NCI-H128 (cell line): ENCODE measurements at regions not wholly inside any gene's neighbourhood (a gene's known extent, or its start where the extent isn't known, plus 50 kb on each side); places are given as distances from the start of the nearest gene placed in this dataset.

ENCODE experiments used
- DNase-seq: peaks from one replicate; lab custom pipeline; 2025; ENCODE audit not compliant: unreplicated experiment; lab: John Stamatoyannopoulos, UW

DNA sequence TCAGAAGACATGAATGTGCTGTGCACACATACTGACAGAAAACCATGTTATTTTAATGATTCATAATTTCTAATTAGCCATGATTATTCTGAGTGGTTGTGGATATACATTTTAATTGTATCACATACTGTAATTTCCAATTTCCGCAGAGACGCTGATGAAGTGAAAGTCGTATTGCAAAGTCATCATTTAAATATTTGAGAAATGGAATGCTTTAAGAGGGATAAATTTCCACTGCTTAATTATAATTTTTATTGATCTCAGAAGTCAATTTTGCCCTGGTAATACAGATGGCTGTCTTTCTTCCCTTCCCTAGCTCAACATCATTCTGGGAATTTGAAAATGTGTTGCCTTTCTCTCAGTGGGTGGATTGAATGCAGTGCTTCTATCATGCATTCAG is 819.3 kb downstream of the ROBO2 start:
- DNase-seq = no peak

DNA sequence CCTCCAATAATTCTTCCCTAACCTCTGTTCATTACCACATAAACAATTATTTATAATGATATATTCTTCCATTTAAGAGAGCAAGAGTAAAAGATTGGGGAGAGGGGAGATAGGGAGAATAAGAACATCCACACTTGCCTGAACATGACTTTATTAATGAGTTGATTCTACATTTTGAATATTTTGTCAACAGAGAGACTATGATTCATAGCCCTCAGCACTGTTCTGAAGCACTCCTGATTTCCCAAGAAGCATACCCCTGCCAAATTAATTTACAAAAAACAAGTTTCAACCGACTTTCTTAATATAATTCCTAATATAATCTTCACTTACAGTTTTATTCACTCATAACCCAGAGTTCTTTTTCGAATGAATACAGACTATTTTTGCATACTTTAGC is 828.8 kb downstream of the ROBO2 start:
- no peak for DNase-seq

DNA sequence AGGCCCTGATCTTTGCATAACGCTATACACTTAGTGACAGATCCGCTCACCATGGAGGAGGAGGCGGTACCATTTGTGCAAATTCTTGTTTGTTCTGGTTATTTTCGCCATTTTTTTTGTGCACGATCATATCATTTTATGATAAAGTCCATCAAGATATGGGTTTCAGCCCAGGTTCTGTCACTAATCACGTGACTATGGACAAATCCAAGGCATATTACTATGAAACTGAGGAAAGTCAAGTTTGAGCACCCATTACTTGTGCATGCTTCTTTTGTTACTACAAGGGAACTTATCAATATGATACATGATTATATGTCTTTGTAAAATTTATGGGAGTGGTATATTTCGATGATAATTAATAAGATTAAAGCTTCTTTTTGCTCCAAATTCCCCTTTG is 829.5 kb downstream of the ROBO2 start:
- DNase-seq = no peak

DNA sequence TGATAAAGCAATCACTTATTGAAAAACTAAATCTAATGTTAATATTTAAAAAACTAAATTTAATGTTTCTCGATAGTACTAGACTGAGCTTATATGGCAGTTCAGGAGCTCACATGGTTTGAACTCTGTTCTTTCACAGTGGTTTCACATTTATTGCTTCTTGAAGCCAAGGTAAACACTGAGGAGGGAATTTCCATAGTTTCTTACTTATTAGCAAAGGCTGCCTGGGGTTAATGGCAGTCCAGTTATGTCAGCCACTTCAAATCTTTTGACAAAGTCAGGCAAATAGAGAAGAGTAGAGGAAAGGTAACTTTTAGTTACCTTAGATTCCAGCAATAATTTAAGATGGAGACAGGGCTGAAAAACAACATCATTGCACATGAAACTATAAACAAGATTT is 831.5 kb downstream of the ROBO2 start:
- no peak for DNase-seq

DNA sequence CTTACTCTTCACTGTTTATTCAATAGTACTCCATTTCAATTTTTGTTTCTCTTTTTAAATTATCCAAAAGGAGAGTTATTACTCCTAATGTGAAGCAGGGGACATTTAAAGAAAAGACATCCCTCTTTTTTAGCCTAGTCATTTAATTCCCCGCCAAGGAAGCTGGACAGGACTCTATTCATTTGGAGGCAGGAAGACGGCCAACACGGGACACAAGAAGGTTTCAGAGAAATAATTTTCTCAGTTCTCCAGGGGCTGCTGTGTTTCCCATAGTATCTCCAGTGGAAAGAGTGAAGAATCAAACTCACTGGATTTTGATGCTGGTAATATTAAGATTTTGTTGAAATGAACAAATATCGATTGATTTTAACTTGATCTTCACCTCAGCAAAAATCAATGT is 833.7 kb downstream of the ROBO2 start:
- no peak for DNase-seq

DNA sequence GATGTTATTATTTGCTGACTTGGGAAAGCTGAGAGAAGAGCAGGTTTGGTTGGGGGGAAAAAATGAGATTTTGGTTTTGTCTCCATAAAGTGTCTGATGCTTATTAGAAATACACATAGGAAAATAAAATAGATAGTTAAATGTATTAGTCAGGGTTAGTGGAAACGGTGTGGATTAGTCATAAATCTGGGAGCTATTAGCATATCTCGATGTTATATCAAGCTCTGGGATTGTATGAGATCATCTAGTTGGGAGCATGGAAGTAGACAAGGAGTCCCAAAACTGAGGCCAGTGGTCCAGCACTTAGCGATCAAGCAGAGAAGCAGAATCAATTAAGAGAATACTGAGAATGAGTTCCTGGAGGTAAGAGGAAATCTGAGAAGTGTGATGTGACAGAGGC is 845.5 kb downstream of the ROBO2 start:
- no peak for DNase-seq

DNA sequence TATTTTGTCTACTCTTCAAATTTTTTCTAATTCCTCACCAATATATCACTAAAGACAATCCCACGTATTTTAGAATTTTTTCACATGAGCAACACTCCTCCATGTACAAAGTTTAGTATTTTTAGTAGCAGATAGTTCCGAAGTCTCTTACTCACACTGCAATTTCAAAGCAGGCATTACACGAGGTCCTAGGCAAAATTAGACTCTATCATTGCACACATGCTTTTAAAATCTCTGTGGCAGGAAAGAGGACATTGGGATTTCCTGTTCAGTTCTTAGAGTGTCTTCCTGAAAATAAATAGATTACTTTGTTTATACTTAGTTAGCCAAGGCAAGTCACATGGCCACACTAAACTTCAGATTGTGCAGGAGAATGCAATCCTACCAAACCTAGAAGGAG is 847.7 kb downstream of the ROBO2 start:
- DNase-seq = no peak

DNA sequence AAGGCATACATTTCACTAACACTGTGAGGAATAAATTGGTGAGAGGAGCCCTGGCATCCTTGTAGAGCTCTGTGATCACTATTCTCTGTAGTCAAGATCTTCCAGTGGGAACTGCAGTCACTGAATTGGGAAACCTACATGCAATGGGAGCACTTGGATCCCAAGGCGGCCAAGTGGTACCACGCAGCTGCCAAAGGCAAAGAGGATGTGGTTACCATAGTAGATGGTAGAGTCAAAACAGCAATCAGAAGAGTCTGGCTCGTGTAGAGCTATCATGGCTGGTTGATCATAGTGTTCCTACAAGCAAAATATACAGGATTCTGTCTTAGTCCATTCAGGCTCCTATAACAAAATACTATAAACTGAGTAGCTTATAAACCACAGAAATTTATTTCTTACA is 849.7 kb downstream of the ROBO2 start:
- DNase-seq = no peak

DNA sequence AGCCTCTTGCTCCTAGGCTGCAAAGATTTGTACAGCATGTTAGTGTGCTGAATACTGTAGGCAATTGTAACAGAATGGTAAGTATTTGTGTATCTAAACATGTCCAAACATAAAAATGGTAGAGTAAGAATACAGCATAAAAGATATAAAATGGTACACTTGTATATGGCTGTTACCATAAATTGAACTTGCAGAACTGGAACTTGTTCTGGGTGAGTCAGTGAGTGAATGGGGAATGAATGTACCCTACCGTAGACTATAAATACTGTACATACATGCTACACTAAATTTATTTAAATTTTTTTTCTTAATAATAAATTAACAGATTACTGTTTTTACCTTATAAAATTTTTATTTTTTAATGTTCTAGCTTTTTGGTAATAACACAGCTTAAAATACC is 858.7 kb downstream of the ROBO2 start:
- DNase-seq = no peak

DNA sequence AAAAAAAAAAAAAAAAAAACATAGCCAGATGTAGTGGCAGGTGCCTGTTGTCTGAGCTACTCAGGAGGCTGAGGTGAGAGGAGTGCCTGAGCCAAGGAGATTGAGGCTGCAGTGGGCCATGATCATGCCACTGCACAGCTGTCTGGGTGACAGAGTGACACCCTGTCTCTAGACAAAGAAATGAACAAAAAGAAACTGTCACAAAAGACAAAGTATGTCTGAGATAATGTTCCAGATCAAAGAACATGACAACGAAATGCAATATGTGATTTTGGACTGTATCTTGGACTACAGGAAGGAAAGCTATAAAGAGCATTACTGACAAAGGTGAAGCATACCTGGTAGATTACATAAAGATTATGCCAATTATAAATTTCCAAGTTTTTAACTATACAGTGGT is 862.8 kb downstream of the ROBO2 start:
- no peak for DNase-seq

DNA sequence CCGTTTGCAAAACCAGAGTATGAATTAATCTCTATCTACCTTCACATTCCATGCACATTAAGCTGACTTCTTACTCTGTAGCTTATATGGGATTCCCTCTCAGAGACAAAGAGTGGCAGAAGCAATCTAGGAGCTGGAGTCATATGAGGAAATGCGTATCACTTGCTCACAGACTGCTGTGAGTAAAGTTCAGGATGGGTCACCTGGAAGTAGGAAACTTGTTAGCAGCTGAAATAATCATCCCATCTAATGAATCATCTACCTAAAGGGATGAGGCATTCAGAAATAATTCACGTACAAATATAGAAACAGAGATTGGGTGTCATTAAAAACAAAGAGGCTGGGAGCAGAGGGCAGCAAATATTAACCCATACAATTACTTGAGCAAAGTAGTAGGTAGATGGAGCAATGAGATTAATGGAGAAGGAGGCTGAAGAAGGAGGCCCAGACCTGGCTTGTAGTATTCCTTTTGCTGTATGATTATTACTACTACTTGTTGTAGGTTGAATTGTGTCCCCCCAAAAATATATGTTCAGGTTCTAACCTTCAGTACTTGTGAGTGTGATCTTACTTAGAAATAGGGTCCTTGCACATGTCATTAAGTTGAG is 866.3 kb downstream of the ROBO2 start:
- no peak for DNase-seq

DNA sequence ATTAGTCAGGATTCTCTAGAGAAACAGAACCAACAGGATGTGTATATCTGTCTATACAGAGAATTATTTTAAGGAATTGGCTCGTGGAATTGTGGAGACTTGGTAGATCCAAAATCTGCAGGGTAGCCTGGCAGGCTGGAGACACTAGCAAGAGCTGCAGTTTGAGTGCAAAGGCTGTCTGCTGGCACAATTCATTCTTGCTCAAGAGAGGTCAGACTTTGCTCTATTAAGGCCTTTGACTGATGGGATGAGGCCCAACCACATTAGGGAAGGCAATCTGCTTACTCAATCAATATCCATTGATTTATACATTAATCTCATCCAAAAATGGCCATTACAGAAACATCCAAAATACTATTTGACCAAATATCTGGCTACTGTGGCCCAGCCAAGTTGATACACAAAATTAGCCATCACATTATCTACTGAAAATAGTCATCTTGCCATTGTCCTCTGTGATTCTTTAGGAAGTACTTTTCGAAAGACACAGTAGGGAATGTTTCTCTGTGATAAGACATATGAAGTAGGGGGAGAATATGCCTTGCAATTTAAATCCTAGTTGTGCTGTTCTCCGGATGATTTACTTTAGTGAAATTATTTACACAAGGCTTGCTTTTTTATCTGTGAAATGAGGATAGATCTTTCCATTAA is 873.8 kb downstream of the ROBO2 start:
- no peak for DNase-seq

DNA sequence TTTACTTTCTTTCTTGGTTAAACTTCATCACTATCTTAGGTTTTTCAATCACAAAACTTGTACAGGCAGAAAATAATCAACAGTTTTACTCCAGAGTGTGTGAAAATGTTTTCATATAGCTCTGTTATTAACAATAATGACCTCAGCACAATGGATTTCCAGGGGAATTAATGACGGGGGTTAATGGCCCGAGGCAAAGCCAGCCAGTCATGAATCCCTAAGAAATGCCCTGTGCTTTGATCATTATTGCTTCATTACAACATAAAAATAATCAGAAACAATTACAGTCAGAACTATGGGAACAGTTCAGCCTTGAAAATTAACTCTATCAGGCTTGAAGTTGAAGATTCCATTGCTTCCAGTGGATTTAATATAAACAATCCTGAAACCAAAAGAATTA is 875.4 kb downstream of the ROBO2 start:
- DNase-seq = no peak

DNA sequence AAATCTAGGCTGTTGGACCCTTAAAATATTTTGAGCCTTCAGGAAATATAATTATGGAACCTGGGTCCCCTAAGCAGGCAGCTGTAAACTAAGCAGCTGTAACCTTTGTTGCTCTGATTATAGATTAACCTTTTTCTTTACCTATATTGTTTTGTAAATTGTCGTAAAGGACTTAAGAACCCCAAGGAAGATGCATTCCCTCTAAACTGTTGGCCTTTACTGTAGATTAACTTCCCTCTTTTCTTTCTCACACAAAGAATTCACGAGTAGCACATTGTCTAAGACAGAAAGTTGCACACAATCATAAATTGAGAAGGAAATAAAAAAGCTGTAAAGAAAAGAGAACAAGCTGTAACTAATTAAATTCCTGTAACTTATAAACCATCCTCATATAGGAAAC is 877.3 kb downstream of the ROBO2 start:
- DNase-seq = no peak

DNA sequence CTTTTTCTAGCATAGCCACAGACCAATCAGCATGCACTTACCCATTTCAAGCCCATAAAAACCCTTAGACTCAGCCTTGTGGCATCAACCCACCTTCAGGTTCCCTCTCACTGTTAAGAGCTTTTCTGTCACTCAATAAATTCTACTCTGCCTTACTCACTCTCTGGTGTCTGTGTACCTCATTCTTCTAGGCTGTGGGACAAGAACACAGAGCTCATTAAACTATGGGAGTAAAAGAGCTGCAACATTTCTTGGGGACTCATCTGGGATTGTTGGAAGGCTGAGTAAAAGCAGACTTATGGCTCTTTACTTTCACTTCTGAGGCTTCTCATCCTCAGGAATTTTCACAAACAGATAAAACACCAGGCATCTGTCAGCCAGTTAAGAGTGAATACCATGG is 879.3 kb downstream of the ROBO2 start:
- no peak for DNase-seq

DNA sequence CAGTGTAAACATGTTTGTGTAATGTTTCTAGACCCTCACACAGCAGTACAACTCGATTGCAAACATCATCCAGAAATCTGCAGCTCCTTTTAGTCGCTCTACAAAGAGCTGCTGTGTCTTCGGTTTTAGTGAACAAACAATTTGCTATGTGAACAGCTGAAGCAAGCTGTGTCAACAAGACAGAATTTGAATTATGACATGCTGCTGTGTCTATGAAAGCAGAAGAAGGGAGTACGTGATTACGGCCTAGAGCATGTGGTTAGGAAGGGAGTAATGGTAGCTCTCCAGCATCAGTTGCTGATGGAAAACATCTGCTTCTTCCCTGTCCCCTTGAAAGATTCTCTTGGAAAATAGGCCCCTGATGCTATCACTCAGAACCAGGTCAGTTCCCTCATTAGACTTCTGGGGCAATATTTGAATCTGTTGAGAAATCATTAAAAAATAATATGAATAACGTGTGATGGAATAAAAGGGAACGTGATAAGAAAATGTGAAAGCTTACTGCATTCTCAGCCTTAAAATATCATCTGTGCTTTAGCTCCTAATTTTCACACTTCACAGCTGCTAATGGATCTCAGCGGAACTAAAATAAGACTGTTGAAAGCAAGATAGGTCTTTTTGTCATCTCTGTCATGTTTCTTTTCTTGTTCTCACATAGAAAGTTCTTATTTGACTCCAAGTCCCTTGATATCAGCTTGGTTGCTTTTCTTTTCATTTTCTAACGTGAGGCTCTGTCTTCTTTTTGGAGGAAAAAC is 891.5 kb downstream of the ROBO2 start:
- peak; percentile 51 for DNase-seq

DNA sequence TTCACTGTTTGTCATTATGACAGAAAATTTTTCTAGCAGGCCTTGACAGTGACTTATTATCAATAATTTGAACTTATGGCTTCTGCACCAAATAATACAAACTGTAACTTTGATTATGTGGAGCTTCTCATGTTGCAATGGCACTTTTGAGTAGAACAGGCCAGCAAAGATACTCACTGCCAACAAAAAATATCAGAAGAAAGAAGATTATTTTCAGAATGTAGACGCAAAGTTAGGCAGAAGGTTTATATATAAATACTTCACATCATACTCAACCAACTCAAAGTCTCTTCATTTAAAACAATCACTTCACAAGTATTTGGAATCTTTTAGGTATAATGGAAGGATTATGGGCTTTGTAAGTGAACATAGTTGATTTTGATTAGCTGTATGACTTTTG is 893.0 kb downstream of the ROBO2 start:
- DNase-seq = no peak

DNA sequence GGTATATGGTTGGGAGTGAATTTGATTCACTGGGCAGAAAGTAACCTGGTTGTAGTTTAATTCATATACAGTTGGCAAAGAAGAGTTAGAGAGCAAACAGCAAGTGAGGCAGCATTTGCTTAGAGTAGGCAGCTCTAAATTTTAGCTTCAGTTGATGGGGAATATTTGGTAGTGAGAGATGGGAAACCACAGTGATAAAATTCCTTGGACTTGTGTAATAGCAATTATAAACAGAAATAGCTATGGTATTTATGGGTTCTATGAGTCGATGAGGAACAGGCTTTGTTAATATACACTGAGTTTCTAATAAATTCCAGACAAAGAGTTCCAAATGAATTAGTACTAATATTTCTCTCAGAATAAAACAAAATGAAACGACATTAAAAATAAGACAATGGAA is 894.0 kb downstream of the ROBO2 start:
- DNase-seq = no peak

DNA sequence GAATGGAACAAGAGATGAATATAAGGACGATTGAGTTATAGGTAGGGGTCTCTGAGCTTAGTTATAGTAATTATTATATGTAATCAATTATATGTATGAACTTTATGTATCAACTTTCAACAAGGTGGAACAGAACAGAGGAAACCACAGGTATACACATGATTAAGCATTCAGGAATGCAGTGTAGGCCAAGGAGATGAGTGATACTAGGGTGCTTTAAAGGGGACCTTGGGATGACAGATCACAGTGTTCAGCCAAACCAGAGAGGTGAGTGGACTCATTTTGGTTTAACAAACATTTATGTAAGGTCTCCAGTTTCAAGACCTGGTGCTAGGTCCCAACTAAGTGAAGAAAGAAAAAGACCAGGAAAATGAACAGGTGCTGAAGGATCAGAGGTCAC is 895.5 kb downstream of the ROBO2 start:
- no peak for DNase-seq

DNA sequence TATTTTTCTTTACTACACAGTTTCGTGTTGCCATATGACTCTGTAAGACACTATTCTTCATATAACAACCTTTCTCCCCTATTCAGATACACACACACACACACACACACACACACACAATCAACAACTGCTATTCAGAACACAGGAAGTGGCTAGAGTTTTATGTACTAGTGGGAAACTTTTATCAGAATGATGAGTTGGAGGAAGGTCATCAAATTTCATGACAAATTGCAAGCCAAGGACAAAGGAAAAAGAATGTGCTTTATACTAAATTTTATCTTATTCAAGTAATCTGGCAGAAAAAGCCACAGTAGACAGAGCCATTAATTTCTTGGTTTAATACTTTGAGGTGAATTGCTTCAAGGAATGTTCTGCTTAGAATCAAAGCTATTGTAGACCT is 899.8 kb downstream of the ROBO2 start:
- no peak for DNase-seq

DNA sequence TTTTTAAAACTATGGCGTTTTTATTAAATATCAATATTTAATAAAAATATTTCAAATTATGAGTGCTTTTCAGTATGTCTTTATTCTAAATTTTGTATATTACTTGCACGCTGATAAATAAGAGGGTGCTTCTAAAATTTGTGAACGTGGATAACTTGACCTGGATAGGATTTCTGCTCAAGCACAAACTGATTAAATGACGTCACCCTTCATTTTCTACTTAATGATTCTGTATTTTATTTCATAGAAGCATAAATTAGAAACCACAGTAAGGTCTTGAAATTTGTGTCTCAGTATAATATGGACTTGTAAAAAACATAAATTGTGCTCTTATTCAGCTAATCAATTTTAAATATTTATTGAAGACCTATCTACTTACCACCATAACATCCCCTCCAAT is 903.7 kb downstream of the ROBO2 start:
- DNase-seq = no peak

DNA sequence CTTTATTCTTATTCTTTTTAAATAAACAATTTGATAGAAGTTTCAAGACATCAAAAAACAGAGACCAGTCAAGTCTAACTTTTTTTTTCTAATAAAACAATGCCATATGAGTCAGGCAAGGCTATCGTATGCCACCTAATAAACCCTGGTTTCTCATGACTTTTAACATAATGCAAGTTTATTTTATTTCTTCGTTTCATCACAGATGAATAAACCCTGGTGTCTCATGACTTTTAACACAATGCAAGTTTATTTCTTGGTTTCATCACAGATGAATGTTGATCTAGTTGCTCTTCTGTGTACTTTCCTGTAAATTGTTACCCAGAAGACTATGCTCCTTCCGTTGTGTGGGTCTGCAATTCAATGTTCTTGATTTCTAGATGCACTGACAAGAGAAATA is 905.4 kb downstream of the ROBO2 start:
- no peak for DNase-seq

DNA sequence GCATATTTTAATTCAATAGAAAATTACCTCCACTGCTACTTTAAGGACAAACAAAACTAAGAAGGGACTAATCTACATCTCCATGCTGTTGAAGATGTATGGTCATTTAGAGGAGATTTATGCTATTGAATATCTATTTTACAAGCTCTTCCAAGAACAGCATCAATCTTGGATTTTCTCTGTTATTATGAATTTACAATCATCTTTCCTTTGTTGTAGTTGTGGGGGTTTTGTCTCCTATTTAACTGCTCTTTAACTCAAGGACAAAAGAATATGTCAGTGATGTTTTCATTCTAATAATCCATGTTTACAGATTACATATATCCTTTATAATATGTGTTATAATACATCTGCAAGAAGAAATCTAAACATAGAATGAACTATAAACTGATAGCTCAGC is 907.8 kb downstream of the ROBO2 start:
- no peak for DNase-seq
